PFSK-1 (cell line): ENCODE measurements at regions not wholly inside any gene's neighbourhood (a gene's known extent, or its start where the extent isn't known, plus 50 kb on each side); places are given as distances from the start of the nearest gene placed in this dataset.

Experiments
- FOXP2 ChIP-seq: optimal IDR thresholded peaks from 2 replicates; pipeline ENCODE3; 2011; ENCODE audit warnings: borderline replicate concordance, control low read depth, inconsistent platforms; ENCODE audit not compliant: insufficient read depth; ENCODE audit errors: extremely low read length, extremely low read depth
- POLR2AphosphoS5 ChIP-seq: IDR thresholded peaks from 2 replicates; pipeline ENCODE4 v1.6.1; 2012; ENCODE audit warnings: low read depth, mild to moderate bottlenecking, control low read depth, low read length, moderate library complexity
- REST ChIP-seq, 2 experiments: IDR thresholded peaks; 2 replicates each; pipeline versions ENCODE4 v1.6.1 to v1.8.0; 2011 to 2012; ENCODE audit warnings: low read depth in 2 of 2, low read length in 2 of 2, control low read depth in 1 of 2, inconsistent platforms in 1 of 2, mild to moderate bottlenecking in 1 of 2, moderate library complexity in 1 of 2; ENCODE audit not compliant: insufficient read depth in 1 of 2
- SIN3A ChIP-seq: IDR thresholded peaks from 2 replicates; pipeline ENCODE4 v1.6.1; 2012; ENCODE audit warnings: mild to moderate bottlenecking, low read length, moderate library complexity, borderline replicate concordance; ENCODE audit not compliant: insufficient read depth
- TAF1 ChIP-seq: IDR thresholded peaks from 2 replicates; pipeline ENCODE4 v1.6.1; 2012; ENCODE audit warnings: low read length, control low read depth, borderline replicate concordance; ENCODE audit not compliant: insufficient read depth

- TF ChIP-seq REST (IDR thresholded peaks at IDR 0.05; ENCODE audit: insufficient read depth in 1 of 2, low read depth in 2 of 2, low read length in 2 of 2) (no peak), FOXP2 (no peak), POLR2AphosphoS5 (no peak), TAF1 (no peak), SIN3A (no peak)
Measured at GRCh38 chr7:25849500-25850184, 302.4 kb upstream of the NFE2L3 start.
